Thyroid gland (tissue), 4 donors: ENCODE measurements at regions not wholly inside any gene's neighbourhood (a gene's known extent, or its start where the extent isn't known, plus 50 kb on each side); places are given as distances from the start of the nearest gene placed in this dataset.

Experiments used
- POLR2A ChIP-seq, 2 donors: fragments of 450-650 bp; IDR thresholded peaks; one replicate each; pipeline ENCODE4 v1.6.1; 2017; ENCODE audit warnings: antibody characterized with exemption in 2 of 2, mild to moderate bottlenecking in 2 of 2, moderate library complexity in 1 of 2
- TF ChIP-seq, protein P1 (sequence below), 6 experiments: fragments of 200-600 bp in 3 of 6; fragments of 450-650 bp in 3 of 6; sonication (generic) in 3 of 6; IDR thresholded peaks; one replicate each; pipeline ENCODE4 v1.5.1; 2016 to 2019; ENCODE audit warnings: antibody characterized with exemption in 6 of 6, mild to moderate bottlenecking in 2 of 6, inconsistent platforms in 1 of 6, moderate library complexity in 1 of 6

DNA sequence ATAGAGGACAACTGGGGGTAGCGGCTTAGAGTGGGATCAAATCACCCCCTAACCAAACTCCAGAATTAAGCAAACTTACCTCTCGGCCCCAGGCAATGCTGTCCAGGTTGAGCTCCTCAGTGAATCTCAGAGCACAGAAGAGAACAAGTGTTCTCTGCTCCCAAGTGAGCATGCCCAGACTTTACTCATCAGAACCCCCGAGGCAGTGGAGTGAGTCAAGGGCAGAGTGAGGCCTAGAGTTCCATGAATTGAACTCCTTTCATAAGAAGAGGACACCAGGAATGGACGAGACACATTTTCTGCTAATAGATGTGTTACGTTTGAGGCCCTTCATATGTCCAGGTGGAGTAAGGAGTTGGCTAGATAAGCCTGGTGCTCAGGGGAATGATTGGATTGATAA, 134.0 kb upstream of the DTNBP1 start:
- TF ChIP-seq, protein P1, sequence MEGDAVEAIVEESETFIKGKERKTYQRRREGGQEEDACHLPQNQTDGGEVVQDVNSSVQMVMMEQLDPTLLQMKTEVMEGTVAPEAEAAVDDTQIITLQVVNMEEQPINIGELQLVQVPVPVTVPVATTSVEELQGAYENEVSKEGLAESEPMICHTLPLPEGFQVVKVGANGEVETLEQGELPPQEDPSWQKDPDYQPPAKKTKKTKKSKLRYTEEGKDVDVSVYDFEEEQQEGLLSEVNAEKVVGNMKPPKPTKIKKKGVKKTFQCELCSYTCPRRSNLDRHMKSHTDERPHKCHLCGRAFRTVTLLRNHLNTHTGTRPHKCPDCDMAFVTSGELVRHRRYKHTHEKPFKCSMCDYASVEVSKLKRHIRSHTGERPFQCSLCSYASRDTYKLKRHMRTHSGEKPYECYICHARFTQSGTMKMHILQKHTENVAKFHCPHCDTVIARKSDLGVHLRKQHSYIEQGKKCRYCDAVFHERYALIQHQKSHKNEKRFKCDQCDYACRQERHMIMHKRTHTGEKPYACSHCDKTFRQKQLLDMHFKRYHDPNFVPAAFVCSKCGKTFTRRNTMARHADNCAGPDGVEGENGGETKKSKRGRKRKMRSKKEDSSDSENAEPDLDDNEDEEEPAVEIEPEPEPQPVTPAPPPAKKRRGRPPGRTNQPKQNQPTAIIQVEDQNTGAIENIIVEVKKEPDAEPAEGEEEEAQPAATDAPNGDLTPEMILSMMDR (IDR thresholded peaks at IDR 0.05), result no peak
- no peak for TF ChIP-seq POLR2A (IDR thresholded peaks at IDR 0.05)
